ENCODE measurements at regions not wholly inside any gene's neighbourhood (a gene's known extent, or its start where the extent isn't known, plus 50 kb on each side); places are given as distances from the start of the nearest gene placed in this dataset.

GRCh38 chr11:134573857-134574256 lies 161.8 kb upstream of the B3GAT1 start:
- ChIA-PET POLR2A (no interaction called here), CTCF (no interaction called here)
- H3K4me3 ChIP-seq (ENCODE audit: low read depth, low read length), result no peak overlapping the region
- no peak for TF ChIP-seq CTCF (IDR thresholded peaks at IDR 0.05; ENCODE audit: insufficient read depth, low read length, missing control alignments)
- no peak for DNase-seq (ENCODE audit: low read depth, low spot score)

- no peak for DNase-seq (ENCODE audit: low read depth, low spot score)
- CTCF ChIA-PET, result no interaction called here
- no peak for TF ChIP-seq CTCF (IDR thresholded peaks at IDR 0.05; ENCODE audit: insufficient read depth, low read length, missing control alignments)
- H3K4me3 ChIP-seq (ENCODE audit: low read depth, low read length), result no peak overlapping the region
- POLR2A ChIA-PET, result no interaction called here
Observed at GRCh38 chr11:134572741-134573675, 161.0 kb upstream of the B3GAT1 start.

- no peak for TF ChIP-seq CTCF (IDR thresholded peaks at IDR 0.05; ENCODE audit: insufficient read depth, low read length, missing control alignments)
- POLR2A ChIA-PET, result no interaction called here
- no peak for DNase-seq (ENCODE audit: low read depth, low spot score)
- CTCF ChIA-PET, result no interaction called here
- no peak overlapping the region for H3K4me3 ChIP-seq (ENCODE audit: low read depth, low read length)
Observed at GRCh38 chr11:134571301-134571700, 159.3 kb upstream of the B3GAT1 start.

GRCh38 chr11:134569195-134569594 lies 157.2 kb upstream of the B3GAT1 start:
- CTCF ChIA-PET, result no interaction called here
- POLR2A ChIA-PET, result no interaction called here
- no peak overlapping the region for H3K4me3 ChIP-seq (ENCODE audit: low read depth, low read length)
- TF ChIP-seq CTCF (IDR thresholded peaks at IDR 0.05; ENCODE audit: insufficient read depth, low read length, missing control alignments), result no peak
- no peak for DNase-seq (ENCODE audit: low read depth, low spot score)

GRCh38 chr11:134566311-134566710 lies 154.3 kb upstream of the B3GAT1 start:
- no peak overlapping the region for H3K4me3 ChIP-seq (ENCODE audit: low read depth, low read length)
- ChIA-PET CTCF (no interaction called here), POLR2A (no interaction called here)
- DNase-seq (ENCODE audit: low read depth, low spot score), result no peak
- no peak for TF ChIP-seq CTCF (IDR thresholded peaks at IDR 0.05; ENCODE audit: insufficient read depth, low read length, missing control alignments)

- ChIA-PET POLR2A (no interaction called here), CTCF (no interaction called here)
- no peak overlapping the region for H3K4me3 ChIP-seq (ENCODE audit: low read depth, low read length)
- no peak for DNase-seq (ENCODE audit: low read depth, low spot score)
- TF ChIP-seq CTCF (IDR thresholded peaks at IDR 0.05; ENCODE audit: insufficient read depth, low read length, missing control alignments), result no peak
Observed at GRCh38 chr11:134565343-134565891, 153.4 kb upstream of the B3GAT1 start.

All from AG04449 (cell line).